ENCODE measurements at regions not wholly inside any gene's neighbourhood (a gene's known extent, or its start where the extent isn't known, plus 50 kb on each side); places are given as distances from the start of the nearest gene placed in this dataset.

DNA sequence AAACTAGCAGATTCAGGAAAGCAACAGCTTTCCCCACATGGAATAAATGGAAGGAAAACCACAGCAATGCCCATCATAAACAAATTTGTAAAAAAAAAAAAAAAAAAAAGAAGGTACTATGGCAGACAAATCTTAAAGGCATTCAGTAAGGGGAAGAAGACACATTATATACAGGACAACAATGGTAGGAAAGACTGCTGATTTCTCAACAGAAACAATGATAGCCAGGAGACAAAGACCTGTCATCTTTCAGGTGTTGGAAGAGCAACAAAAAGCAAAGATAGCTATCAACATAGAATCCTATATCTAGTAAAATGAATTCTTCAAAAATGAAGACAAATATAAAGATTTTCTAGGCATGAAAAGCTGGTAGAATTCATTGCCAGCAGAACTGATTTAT is 65.9 kb downstream of the KCNJ2 start:
- TF ChIP-seq, protein P1, sequence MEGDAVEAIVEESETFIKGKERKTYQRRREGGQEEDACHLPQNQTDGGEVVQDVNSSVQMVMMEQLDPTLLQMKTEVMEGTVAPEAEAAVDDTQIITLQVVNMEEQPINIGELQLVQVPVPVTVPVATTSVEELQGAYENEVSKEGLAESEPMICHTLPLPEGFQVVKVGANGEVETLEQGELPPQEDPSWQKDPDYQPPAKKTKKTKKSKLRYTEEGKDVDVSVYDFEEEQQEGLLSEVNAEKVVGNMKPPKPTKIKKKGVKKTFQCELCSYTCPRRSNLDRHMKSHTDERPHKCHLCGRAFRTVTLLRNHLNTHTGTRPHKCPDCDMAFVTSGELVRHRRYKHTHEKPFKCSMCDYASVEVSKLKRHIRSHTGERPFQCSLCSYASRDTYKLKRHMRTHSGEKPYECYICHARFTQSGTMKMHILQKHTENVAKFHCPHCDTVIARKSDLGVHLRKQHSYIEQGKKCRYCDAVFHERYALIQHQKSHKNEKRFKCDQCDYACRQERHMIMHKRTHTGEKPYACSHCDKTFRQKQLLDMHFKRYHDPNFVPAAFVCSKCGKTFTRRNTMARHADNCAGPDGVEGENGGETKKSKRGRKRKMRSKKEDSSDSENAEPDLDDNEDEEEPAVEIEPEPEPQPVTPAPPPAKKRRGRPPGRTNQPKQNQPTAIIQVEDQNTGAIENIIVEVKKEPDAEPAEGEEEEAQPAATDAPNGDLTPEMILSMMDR (IDR thresholded peaks at IDR 0.05; ENCODE audit: poor library complexity): no peak
- TF ChIP-seq EZH2phosphoT487 (IDR thresholded peaks at IDR 0.05; ENCODE audit: low read depth, severe bottlenecking, unreplicated experiment) (no peak), EZH2 (IDR thresholded peaks at IDR 0.05; ENCODE audit: borderline replicate concordance) (no peak)

Measured in hepatocyte (in vitro differentiated cells).